Esophagus muscularis mucosa (tissue), 4 donors: ENCODE measurements at regions not wholly inside any gene's neighbourhood (a gene's known extent, or its start where the extent isn't known, plus 50 kb on each side); places are given as distances from the start of the nearest gene placed in this dataset.

ENCODE experiments used
- CTCF ChIP-seq, 3 experiments: fragments of 200-600 bp in 2 of 3; fragments of 450-650 bp in 1 of 3; sonication (generic) in 2 of 3; IDR thresholded peaks; one replicate each; pipeline ENCODE4 v1.5.1; 2017 to 2019; ENCODE audit warnings: antibody characterized with exemption in 3 of 3, mild to moderate bottlenecking in 2 of 3, moderate library complexity in 1 of 3
- EP300 ChIP-seq: sonication (generic); formaldehyde crosslinking; IDR thresholded peaks from one replicate; pipeline ENCODE4 v1.6.1; 2017; ENCODE audit warnings: antibody characterized with exemption
- POLR2A ChIP-seq: fragments of 450-650 bp; IDR thresholded peaks from one replicate; pipeline ENCODE4 v1.6.1; 2017; ENCODE audit warnings: antibody characterized with exemption, moderate library complexity, mild to moderate bottlenecking, low read depth
- POLR2AphosphoS5 ChIP-seq, 2 donors: sonication (generic); formaldehyde crosslinking; IDR thresholded peaks; one replicate each; pipeline ENCODE4 v1.6.1; 2017; ENCODE audit warnings: antibody characterized with exemption in 2 of 2

GRCh38 chr9:134547161-134548100 is 94.2 kb upstream of the COL5A1 start:
- TF ChIP-seq CTCF (IDR thresholded peaks at IDR 0.05) (no peak), POLR2AphosphoS5 (IDR thresholded peaks at IDR 0.05) (no peak), POLR2A (no peak), EP300 (no peak)
